ENCODE measurements at regions not wholly inside any gene's neighbourhood (a gene's known extent, or its start where the extent isn't known, plus 50 kb on each side); places are given as distances from the start of the nearest gene placed in this dataset.

DNA sequence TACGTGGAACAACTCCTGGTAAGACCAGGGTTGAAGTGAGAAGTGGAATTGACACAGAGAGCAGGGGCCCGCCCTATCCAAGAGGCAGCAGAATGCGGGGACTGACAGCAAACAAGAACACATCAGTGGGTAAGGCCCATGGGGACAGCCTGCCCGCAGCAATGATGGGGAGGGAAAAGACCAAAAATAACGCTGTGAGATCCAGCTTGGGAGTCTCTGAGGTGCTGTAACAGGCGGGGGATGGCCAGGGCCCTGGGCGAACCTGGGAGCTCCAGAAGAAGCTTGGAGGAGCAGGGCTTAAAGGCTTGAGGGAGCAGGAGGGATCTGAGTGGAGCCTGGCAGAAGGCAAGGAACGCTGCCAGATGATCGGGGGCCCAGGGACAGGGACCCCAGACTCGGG lies 173.4 kb downstream of the TMEM200C start:
- TF ChIP-seq, protein P1, sequence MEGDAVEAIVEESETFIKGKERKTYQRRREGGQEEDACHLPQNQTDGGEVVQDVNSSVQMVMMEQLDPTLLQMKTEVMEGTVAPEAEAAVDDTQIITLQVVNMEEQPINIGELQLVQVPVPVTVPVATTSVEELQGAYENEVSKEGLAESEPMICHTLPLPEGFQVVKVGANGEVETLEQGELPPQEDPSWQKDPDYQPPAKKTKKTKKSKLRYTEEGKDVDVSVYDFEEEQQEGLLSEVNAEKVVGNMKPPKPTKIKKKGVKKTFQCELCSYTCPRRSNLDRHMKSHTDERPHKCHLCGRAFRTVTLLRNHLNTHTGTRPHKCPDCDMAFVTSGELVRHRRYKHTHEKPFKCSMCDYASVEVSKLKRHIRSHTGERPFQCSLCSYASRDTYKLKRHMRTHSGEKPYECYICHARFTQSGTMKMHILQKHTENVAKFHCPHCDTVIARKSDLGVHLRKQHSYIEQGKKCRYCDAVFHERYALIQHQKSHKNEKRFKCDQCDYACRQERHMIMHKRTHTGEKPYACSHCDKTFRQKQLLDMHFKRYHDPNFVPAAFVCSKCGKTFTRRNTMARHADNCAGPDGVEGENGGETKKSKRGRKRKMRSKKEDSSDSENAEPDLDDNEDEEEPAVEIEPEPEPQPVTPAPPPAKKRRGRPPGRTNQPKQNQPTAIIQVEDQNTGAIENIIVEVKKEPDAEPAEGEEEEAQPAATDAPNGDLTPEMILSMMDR (IDR thresholded peaks at IDR 0.05; ENCODE audit: low read depth, low read length, poor library complexity, severe bottlenecking): no peak
- no peak for TF ChIP-seq EZH2phosphoT487 (IDR thresholded peaks at IDR 0.05; ENCODE audit: borderline replicate concordance, low read length)

All from DOHH2 (cell line).